Trophoblast cell (in vitro differentiated cells and primary cell): ENCODE measurements at regions not wholly inside any gene's neighbourhood (a gene's known extent, or its start where the extent isn't known, plus 50 kb on each side); places are given as distances from the start of the nearest gene placed in this dataset.
"Not testable (repeated sequence)": the region's sequence is repeated elsewhere in the genome, so short reads cannot be mapped to it uniquely, and the experiment has no call there.

Source experiments
- DNase-seq, 2 donors: peaks; one replicate each; pipeline ENCODE4 v3.0.0-alpha.2; 2016
- H2AFZ ChIP-seq: 2 replicates; pipeline ENCODE4 v1.6.1; 2013; ENCODE audit warnings: low read length, moderate library complexity, mild to moderate bottlenecking; ENCODE audit not compliant: insufficient read depth, poor library complexity
- H2AK5ac ChIP-seq: 2 replicates; pipeline ENCODE4 v1.6.1; 2013; ENCODE audit warnings: mild to moderate bottlenecking, low read length
- H2BK120ac ChIP-seq: 2 replicates; pipeline ENCODE4 v1.6.1; 2013; ENCODE audit warnings: low read length, mild to moderate bottlenecking, moderate library complexity; ENCODE audit not compliant: insufficient read depth, poor library complexity
- H2BK12ac ChIP-seq: 2 replicates; pipeline ENCODE4 v1.6.1; 2013; ENCODE audit warnings: mild to moderate bottlenecking, low read length, moderate library complexity
- H2BK5ac ChIP-seq: 2 replicates; pipeline ENCODE4 v1.6.1; 2013; ENCODE audit warnings: low read length, low read depth, moderate library complexity, mild to moderate bottlenecking; ENCODE audit not compliant: poor library complexity
- H3K14ac ChIP-seq: 2 replicates; pipeline ENCODE4 v1.6.1; 2013; ENCODE audit warnings: mild to moderate bottlenecking, low read length
- H3K18ac ChIP-seq: 2 replicates; pipeline ENCODE4 v1.6.1; 2013; ENCODE audit warnings: mild to moderate bottlenecking, low read length
- H3K23ac ChIP-seq: 2 replicates; pipeline ENCODE4 v1.6.1; 2013; ENCODE audit warnings: low read length
- H3K27ac ChIP-seq: 2 replicates; pipeline ENCODE4 v1.5.1; 2013; ENCODE audit warnings: low read depth, mild to moderate bottlenecking, inconsistent platforms, low read length, moderate library complexity
- H3K27me3 ChIP-seq: 2 replicates; pipeline ENCODE4 v1.6.1; 2013; ENCODE audit warnings: inconsistent platforms, mild to moderate bottlenecking, low read length, moderate library complexity; ENCODE audit not compliant: insufficient read depth
- H3K36me3 ChIP-seq, 2 experiments: 1 replicate in 1 of 2; 2 replicates in 1 of 2; pipeline ENCODE4 v1.6.1; 2013; ENCODE audit warnings: low read length in 2 of 2, mild to moderate bottlenecking in 2 of 2, moderate library complexity in 1 of 2; ENCODE audit not compliant: insufficient read depth in 2 of 2, control insufficient read depth in 1 of 2
- H3K4ac ChIP-seq: 2 replicates; pipeline ENCODE4 v1.6.1; 2013; ENCODE audit warnings: low read depth, mild to moderate bottlenecking, low read length, moderate library complexity
- H3K4me1 ChIP-seq, 2 experiments: 1 replicate in 1 of 2; 2 replicates in 1 of 2; pipeline ENCODE4 v1.6.1; 2013; ENCODE audit warnings: low read length in 2 of 2, mild to moderate bottlenecking in 2 of 2, moderate library complexity in 1 of 2; ENCODE audit not compliant: insufficient read depth in 2 of 2, control insufficient read depth in 1 of 2
- H3K4me2 ChIP-seq: 2 replicates; pipeline ENCODE4 v1.6.1; 2013; ENCODE audit warnings: inconsistent platforms, mild to moderate bottlenecking, low read length, moderate library complexity
- H3K4me3 ChIP-seq: 2 replicates; pipeline ENCODE4 v1.5.1; 2013; ENCODE audit warnings: mild to moderate bottlenecking, low read depth, low read length, inconsistent platforms
- H3K79me1 ChIP-seq: one replicate; pipeline ENCODE4 v1.6.1; 2013; ENCODE audit warnings: low read length
- H3K79me2 ChIP-seq: 2 replicates; pipeline ENCODE4 v1.6.1; 2013; ENCODE audit warnings: low read length, mild to moderate bottlenecking; ENCODE audit not compliant: control insufficient read depth, insufficient read depth, poor library complexity
- H3K9ac ChIP-seq: 2 replicates; pipeline ENCODE4 v1.6.1; 2013; ENCODE audit warnings: mild to moderate bottlenecking, low read length
- H3K9me3 ChIP-seq: 2 replicates; pipeline ENCODE4 v1.6.1; 2013; ENCODE audit warnings: low read depth, mild to moderate bottlenecking, control low read depth, inconsistent platforms, low read length; ENCODE audit not compliant: insufficient read depth
- H4K12ac ChIP-seq: 2 replicates; pipeline ENCODE4 v1.6.1; 2013; ENCODE audit warnings: low read depth, mild to moderate bottlenecking, low read length, moderate library complexity
- H4K8ac ChIP-seq: 2 replicates; pipeline ENCODE4 v1.6.1; 2013; ENCODE audit warnings: low read depth, mild to moderate bottlenecking, low read length, moderate library complexity
- H4K91ac ChIP-seq: one replicate; pipeline ENCODE4 v1.6.1; 2013; ENCODE audit warnings: low read depth, mild to moderate bottlenecking, low read length, moderate library complexity
- WGBS: extraction: QIAGEN DNeasy Blood & Tissue Kit; methylation state at CpG from one replicate; pipeline ENCODE4 v1.1.7; 2013; ENCODE audit warnings: missing lambda C conversion rate; ENCODE audit not compliant: insufficient read length, insufficient coverage; ENCODE audit errors: extremely low coverage; 5-methylcytosine and 5-hydroxymethylcytosine counted together

- WGBS, result no CpG with 5 or more reads among the region's 34 CpGs
- H3K4ac ChIP-seq, result no peak overlapping the region
Observed at GRCh38 chr15:77898811-77899730, 178.4 kb downstream of the TBC1D2B start.

GRCh38 chr15:77897896-77898406 lies 179.6 kb downstream of the TBC1D2B start:
- Histone ChIP-seq H3K9ac (no peak overlapping the region), H3K27ac (no peak overlapping the region), H3K36me3 (no peaks in the 10 kb centered on the region), H2AFZ (no peak overlapping the region), H3K4ac (no peak overlapping the region), H3K18ac (no peak overlapping the region), H4K91ac (no peak overlapping the region), H3K14ac (no peak overlapping the region), H4K8ac (no peak overlapping the region), H4K12ac (no peak overlapping the region), H3K4me1 (no peaks in the 10 kb centered on the region), H3K79me1 (no peaks in the 10 kb centered on the region), H3K23ac (no peak overlapping the region), H3K4me2 (no peak overlapping the region), H3K79me2 (no peaks in the 10 kb centered on the region), H3K27me3 (no peaks in the 10 kb centered on the region), H3K4me3 (no peak overlapping the region), H2BK12ac (no peak overlapping the region), H3K9me3 (no peaks in the 10 kb centered on the region), H2BK5ac (no peak overlapping the region), H2BK120ac (no peak overlapping the region), H2AK5ac (no peak overlapping the region)
- WGBS, result no CpG with 5 or more reads among the region's 12 CpGs
- no peak for DNase-seq

More at GRCh38 chr15:77898811-77899730, 178.4 kb downstream of the TBC1D2B start:
- no peak overlapping the region for H2BK12ac ChIP-seq
- H3K18ac ChIP-seq, result no peak overlapping the region
- H3K79me2 ChIP-seq, result no peaks in the 10 kb centered on the region
- no peak for DNase-seq
- H3K23ac ChIP-seq, result no peak overlapping the region
- H3K4me3 ChIP-seq, result no peak overlapping the region
- H3K4me2 ChIP-seq, result no peak overlapping the region
- no peak overlapping the region for H2AK5ac ChIP-seq
- no peaks in the 10 kb centered on the region for H3K9me3 ChIP-seq
- no peak overlapping the region for H4K91ac ChIP-seq
- no peaks in the 10 kb centered on the region for H3K27me3 ChIP-seq
- H3K14ac ChIP-seq, result no peak overlapping the region
- H3K4me1 ChIP-seq, result no peaks in the 10 kb centered on the region
- H3K79me1 ChIP-seq, result no peaks in the 10 kb centered on the region
- H3K9ac ChIP-seq, result no peak overlapping the region
- no peak overlapping the region for H2BK5ac ChIP-seq
- no peak overlapping the region for H4K8ac ChIP-seq
- H3K36me3 ChIP-seq, result no peaks in the 10 kb centered on the region
- H2AFZ ChIP-seq, result no peak overlapping the region
- no peak overlapping the region for H3K27ac ChIP-seq
- no peak overlapping the region for H4K12ac ChIP-seq
- H2BK120ac ChIP-seq, result no peak overlapping the region

GRCh38 chr15:77897113-77897895 lies 180.2 kb downstream of the TBC1D2B start:
- H3K4ac ChIP-seq, H3K27me3 ChIP-seq, H2BK12ac ChIP-seq, H3K27ac ChIP-seq, H4K12ac ChIP-seq, H3K79me2 ChIP-seq, H3K36me3 ChIP-seq, H3K4me3 ChIP-seq, H2AK5ac ChIP-seq, H3K18ac ChIP-seq, H3K4me2 ChIP-seq, H2BK5ac ChIP-seq, H3K9ac ChIP-seq, H3K23ac ChIP-seq, H3K9me3 ChIP-seq, DNase-seq, H3K4me1 ChIP-seq, H4K8ac ChIP-seq, H4K91ac ChIP-seq, H2AFZ ChIP-seq, H2BK120ac ChIP-seq, H3K79me1 ChIP-seq, H3K14ac ChIP-seq: not testable (repeated sequence)
- no CpG with 5 or more reads among the region's 37 CpGs for WGBS

GRCh38 chr15:77896147-77897112 lies 181.1 kb downstream of the TBC1D2B start:
- not testable (repeated sequence) for H4K91ac ChIP-seq, H2BK12ac ChIP-seq, H2BK5ac ChIP-seq, H3K4ac ChIP-seq, H3K9ac ChIP-seq, H3K14ac ChIP-seq, H3K79me2 ChIP-seq, H3K9me3 ChIP-seq, DNase-seq, H3K23ac ChIP-seq, H3K4me2 ChIP-seq, H2AK5ac ChIP-seq, H3K36me3 ChIP-seq, H4K8ac ChIP-seq, H3K27me3 ChIP-seq, H2AFZ ChIP-seq, H3K18ac ChIP-seq, H3K4me3 ChIP-seq, H3K27ac ChIP-seq, H2BK120ac ChIP-seq, H3K4me1 ChIP-seq, H4K12ac ChIP-seq, H3K79me1 ChIP-seq
- WGBS, result no CpG with 5 or more reads among the region's 32 CpGs
